ENCODE measurements at regions not wholly inside any gene's neighbourhood (a gene's known extent, or its start where the extent isn't known, plus 50 kb on each side); places are given as distances from the start of the nearest gene placed in this dataset.
"Not testable (repeated sequence)": the region's sequence is repeated elsewhere in the genome, so short reads cannot be mapped to it uniquely, and the experiment has no call there.

DNA sequence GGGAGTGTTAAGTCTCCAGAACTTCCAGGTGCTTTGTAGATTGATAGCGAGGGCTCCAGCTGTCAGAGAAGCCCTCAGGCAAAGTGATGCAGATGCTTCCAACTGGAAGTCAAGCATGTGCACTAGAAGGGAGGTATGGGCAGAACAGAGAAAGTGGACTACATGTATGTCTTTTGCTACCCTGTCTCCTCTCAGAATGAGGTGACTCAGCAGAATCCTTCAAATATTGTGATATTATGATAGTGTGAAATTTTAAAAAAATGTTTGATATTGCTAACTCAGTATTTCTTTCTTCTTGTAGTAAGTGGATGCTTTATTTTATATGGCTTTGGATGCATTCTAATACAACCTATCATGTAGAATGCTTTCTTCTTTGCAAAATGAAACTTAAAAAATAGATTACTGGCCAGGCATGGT, 138.9 kb upstream of the SVIL start:
- no peak for TF ChIP-seq POLR2AphosphoS5 (IDR thresholded peaks at IDR 0.05; ENCODE audit: borderline replicate concordance, low read depth, low read length)
- no peak for DNase-seq (ENCODE audit: low read depth, low spot score)
- Histone ChIP-seq H3K9ac (ENCODE audit: insufficient read length) (no peak overlapping the region), H3K27ac (no peak overlapping the region), H3K9me3 (ENCODE audit: low read depth, low read length) (no peaks in the 10 kb centered on the region), H3K4me3 (no peak overlapping the region), H3K36me3 (ENCODE audit: insufficient read depth, low read length) (no peaks in the 10 kb centered on the region)

DNA sequence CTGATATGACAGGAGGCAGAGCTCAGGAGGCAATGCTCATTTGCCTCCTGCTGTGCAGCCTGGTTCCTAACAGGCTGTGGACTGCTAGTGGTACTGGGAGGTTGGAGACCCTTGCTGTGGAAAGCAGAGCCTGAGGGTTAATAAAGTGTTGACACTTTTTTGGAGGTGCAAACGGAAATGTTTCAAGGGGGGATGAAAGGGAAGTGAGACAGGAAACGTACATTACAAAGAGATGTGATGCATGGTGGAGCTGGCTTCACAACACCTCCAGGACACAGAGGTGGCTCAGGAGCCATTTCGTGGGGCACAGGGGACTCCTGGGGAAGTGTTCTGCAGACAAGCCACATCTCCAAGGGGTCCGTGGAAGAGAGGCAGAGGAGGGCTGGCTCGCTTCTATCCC, 137.6 kb upstream of the SVIL start:
- Histone ChIP-seq H3K4me3 (no peak overlapping the region), H3K9me3 (ENCODE audit: low read depth, low read length) (no peaks in the 10 kb centered on the region), H3K36me3 (ENCODE audit: insufficient read depth, low read length) (no peaks in the 10 kb centered on the region), H3K9ac (ENCODE audit: insufficient read length) (no peak overlapping the region), H3K27ac (no peak overlapping the region)
- no peak for DNase-seq (ENCODE audit: low read depth, low spot score)
- no peak for TF ChIP-seq EZH2 (IDR thresholded peaks at IDR 0.05)
- TF ChIP-seq FOXP2 (optimal IDR thresholded peaks at IDR 0.05; ENCODE audit: control extremely low read depth, extremely low read length, insufficient read depth), result no peak
- TF ChIP-seq POLR2AphosphoS5 (IDR thresholded peaks at IDR 0.05; ENCODE audit: borderline replicate concordance, low read depth, low read length), result no peak

DNA sequence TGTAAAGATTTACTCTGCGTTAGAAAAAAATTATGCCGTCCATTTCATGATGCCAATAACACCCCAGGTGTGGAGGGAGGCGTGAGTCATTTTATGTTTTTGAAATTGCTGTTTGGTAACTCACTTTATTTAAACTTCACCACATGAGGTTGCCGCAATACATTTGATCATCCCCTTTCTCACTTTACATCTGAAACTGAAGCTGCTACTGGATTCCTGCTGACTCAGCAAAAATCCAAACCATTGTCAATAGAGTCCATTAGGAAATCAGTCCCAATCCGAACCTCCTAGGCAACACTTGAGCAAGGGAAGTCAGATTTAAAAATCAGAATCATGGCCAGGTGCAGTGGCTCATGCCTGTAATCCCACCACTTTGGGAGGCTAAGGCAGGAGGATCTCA, 136.6 kb upstream of the SVIL start:
- TF ChIP-seq EZH2 (IDR thresholded peaks at IDR 0.05) (no peak), FOXP2 (optimal IDR thresholded peaks at IDR 0.05; ENCODE audit: control extremely low read depth, extremely low read length, insufficient read depth) (no peak)
- H3K4me3 ChIP-seq, result no peak overlapping the region
- no peaks in the 10 kb centered on the region for H3K36me3 ChIP-seq (ENCODE audit: insufficient read depth, low read length)
- DNase-seq (ENCODE audit: low read depth, low spot score), result no peak
- H3K9me3 ChIP-seq (ENCODE audit: low read depth, low read length), result no peaks in the 10 kb centered on the region
- H3K9ac ChIP-seq (ENCODE audit: insufficient read length), result no peak overlapping the region
- H3K27ac ChIP-seq, result no peak overlapping the region

DNA sequence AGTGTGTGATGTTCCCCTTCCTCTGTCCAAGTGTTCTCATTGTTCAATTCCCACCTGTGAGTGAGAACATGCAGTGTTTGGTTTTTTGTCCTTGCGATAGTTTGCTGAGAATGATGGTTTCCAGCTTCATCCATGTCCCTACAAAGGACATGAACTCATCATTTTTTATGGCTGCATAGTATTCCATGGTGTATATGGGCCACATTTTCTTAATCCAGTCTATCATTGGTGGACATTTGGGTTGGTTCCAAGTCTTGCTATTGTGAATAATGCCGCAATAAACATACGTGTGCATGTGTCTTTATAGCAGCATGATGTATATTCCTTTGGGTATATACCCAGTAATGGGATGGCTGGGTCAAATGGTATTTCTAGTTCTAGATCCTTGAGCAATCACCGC, 134.5 kb upstream of the SVIL start:
- not testable (repeated sequence) for H3K9ac ChIP-seq (ENCODE audit: insufficient read length); DNase-seq (ENCODE audit: low read depth, low spot score); H3K27ac ChIP-seq; H3K9me3 ChIP-seq (ENCODE audit: low read depth, low read length); H3K4me3 ChIP-seq; H3K36me3 ChIP-seq (ENCODE audit: insufficient read depth, low read length)

DNA sequence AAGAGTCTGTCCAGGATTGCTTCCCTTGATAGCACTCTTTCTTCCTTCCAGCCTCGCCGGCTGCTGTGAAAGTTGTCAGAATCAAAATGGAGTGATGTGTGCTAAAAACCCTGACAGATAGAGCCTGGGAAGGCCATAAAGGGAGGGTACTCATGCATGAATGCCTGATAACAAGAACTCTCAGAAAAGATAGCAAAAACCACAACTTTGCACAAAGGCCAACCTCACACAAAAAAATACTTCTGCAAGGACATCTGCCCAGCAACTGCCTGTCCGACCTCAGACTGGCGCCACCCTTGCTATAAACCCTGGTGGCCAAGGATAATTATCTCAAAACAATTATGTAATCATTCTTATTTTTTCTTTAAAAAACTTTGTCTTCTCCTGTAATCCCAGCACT, 133.2 kb upstream of the SVIL start:
- TF ChIP-seq POLR2AphosphoS5 (IDR thresholded peaks at IDR 0.05; ENCODE audit: borderline replicate concordance, low read depth, low read length) (no peak), FOXP2 (optimal IDR thresholded peaks at IDR 0.05; ENCODE audit: control extremely low read depth, extremely low read length, insufficient read depth) (no peak), EZH2 (IDR thresholded peaks at IDR 0.05) (no peak)
- H3K4me3 ChIP-seq, result no peak overlapping the region
- H3K27ac ChIP-seq, result no peak overlapping the region
- H3K9ac ChIP-seq (ENCODE audit: insufficient read length), result no peak overlapping the region
- no peaks in the 10 kb centered on the region for H3K36me3 ChIP-seq (ENCODE audit: insufficient read depth, low read length)
- DNase-seq (ENCODE audit: low read depth, low spot score), result no peak
- no peaks in the 10 kb centered on the region for H3K9me3 ChIP-seq (ENCODE audit: low read depth, low read length)

DNA sequence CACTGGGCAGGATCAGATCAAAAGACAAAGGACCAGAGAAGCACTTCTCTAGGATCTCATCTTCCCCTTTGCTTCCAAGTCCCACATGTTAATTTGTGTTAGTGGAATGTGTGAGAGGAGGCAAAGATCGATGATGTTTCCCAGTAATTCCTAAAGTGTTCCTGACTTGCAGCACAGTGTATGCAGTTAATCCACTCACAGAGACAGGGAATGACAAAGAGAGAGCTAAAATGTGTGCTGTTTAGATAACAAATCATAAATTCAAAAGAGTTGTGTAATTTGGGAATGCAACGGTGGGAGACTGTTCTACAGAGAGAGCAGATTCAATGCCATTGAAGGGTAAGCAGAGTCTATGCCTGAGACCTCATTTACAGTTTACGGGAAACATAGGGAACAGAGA, 132.0 kb upstream of the SVIL start:
- no peak overlapping the region for H3K9ac ChIP-seq (ENCODE audit: insufficient read length)
- H3K36me3 ChIP-seq (ENCODE audit: insufficient read depth, low read length), result no peaks in the 10 kb centered on the region
- no peak overlapping the region for H3K4me3 ChIP-seq
- no peaks in the 10 kb centered on the region for H3K9me3 ChIP-seq (ENCODE audit: low read depth, low read length)
- TF ChIP-seq FOXP2 (optimal IDR thresholded peaks at IDR 0.05; ENCODE audit: control extremely low read depth, extremely low read length, insufficient read depth) (no peak), POLR2AphosphoS5 (IDR thresholded peaks at IDR 0.05; ENCODE audit: borderline replicate concordance, low read depth, low read length) (no peak), EZH2 (IDR thresholded peaks at IDR 0.05) (no peak)
- no peak overlapping the region for H3K27ac ChIP-seq
- DNase-seq (ENCODE audit: low read depth, low spot score), result no peak

DNA sequence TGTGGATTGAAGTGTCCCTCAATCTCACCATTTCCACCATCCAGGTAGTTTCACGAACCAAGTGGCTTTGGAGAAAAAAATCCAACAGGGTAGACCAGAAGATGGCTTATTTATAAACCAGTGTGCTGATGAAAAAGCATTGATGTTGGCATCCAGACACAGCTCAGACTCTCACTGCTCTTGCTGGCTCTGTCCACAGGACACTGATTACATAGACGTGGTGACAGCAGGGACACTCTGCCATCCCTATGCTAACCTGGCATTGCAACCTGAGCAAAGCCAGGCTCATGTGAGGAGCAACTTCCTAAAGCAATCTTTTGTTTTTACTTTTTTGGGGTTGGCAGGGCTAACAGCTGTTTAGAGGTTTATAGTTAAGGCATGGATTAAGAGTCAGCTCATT, 130.6 kb upstream of the SVIL start:
- no peak overlapping the region for H3K4me3 ChIP-seq
- H3K27ac ChIP-seq, result no peak overlapping the region
- no peaks in the 10 kb centered on the region for H3K9me3 ChIP-seq (ENCODE audit: low read depth, low read length)
- H3K36me3 ChIP-seq (ENCODE audit: insufficient read depth, low read length), result no peaks in the 10 kb centered on the region
- H3K9ac ChIP-seq (ENCODE audit: insufficient read length), result no peak overlapping the region
- DNase-seq (ENCODE audit: low read depth, low spot score), result no peak
- TF ChIP-seq EZH2 (IDR thresholded peaks at IDR 0.05) (no peak), POLR2AphosphoS5 (IDR thresholded peaks at IDR 0.05; ENCODE audit: borderline replicate concordance, low read depth, low read length) (no peak), FOXP2 (optimal IDR thresholded peaks at IDR 0.05; ENCODE audit: control extremely low read depth, extremely low read length, insufficient read depth) (no peak)

DNA sequence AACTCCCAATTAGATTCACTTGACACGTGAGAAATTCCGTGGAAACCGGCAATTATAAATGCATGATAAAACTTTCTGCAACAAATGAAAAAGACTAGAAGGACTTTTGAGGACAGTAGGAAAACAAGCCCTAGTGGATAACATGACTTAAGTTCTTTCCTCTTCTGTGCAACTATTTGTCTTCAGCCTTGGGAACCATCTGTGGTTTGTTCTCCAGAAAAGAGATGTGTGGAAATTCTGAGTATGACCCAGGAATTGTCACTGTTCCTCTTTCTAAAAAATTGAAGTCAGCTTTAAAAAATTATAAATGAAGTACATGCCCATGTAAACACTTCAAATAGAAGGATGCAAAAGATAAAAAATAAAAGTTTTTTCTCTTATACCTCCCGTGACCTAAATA, 128.6 kb upstream of the SVIL start:
- TF ChIP-seq FOXP2 (optimal IDR thresholded peaks at IDR 0.05; ENCODE audit: control extremely low read depth, extremely low read length, insufficient read depth) (no peak), POLR2AphosphoS5 (IDR thresholded peaks at IDR 0.05; ENCODE audit: borderline replicate concordance, low read depth, low read length) (no peak), EZH2 (IDR thresholded peaks at IDR 0.05) (no peak)
- H3K9ac ChIP-seq (ENCODE audit: insufficient read length), result no peak overlapping the region
- no peaks in the 10 kb centered on the region for H3K36me3 ChIP-seq (ENCODE audit: insufficient read depth, low read length)
- DNase-seq (ENCODE audit: low read depth, low spot score), result no peak
- H3K4me3 ChIP-seq, result no peak overlapping the region
- no peaks in the 10 kb centered on the region for H3K9me3 ChIP-seq (ENCODE audit: low read depth, low read length)
- no peak overlapping the region for H3K27ac ChIP-seq

DNA sequence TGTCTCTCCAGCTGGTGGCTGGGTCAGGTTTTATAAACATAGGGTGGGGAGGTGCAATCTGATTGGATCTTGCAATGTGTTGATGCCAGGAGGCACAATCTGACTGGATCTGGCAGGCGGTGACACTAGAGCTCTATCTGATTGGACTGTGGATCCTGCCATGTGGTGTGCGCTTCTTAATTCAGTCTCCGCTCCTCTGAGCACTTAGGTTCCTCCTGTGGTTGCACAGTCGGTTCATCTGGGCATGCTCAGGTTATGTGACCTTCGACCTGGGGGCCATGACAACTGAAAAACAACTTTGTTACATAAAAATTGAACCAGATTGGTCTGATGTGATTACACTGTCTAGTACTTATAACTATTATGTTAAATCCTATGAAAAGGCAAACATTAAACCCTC, 127.1 kb upstream of the SVIL start:
- no peak for DNase-seq (ENCODE audit: low read depth, low spot score)
- Histone ChIP-seq H3K9ac (ENCODE audit: insufficient read length) (no peak overlapping the region), H3K9me3 (ENCODE audit: low read depth, low read length) (no peaks in the 10 kb centered on the region), H3K27ac (no peak overlapping the region), H3K36me3 (ENCODE audit: insufficient read depth, low read length) (no peaks in the 10 kb centered on the region), H3K4me3 (no peak overlapping the region)
- TF ChIP-seq EZH2 (IDR thresholded peaks at IDR 0.05) (no peak), POLR2AphosphoS5 (IDR thresholded peaks at IDR 0.05; ENCODE audit: borderline replicate concordance, low read depth, low read length) (no peak), FOXP2 (optimal IDR thresholded peaks at IDR 0.05; ENCODE audit: control extremely low read depth, extremely low read length, insufficient read depth) (no peak)

Data from SK-N-MC (cell line).